NOMO-1 (cell line): ENCODE measurements at regions not wholly inside any gene's neighbourhood (a gene's known extent, or its start where the extent isn't known, plus 50 kb on each side); places are given as distances from the start of the nearest gene placed in this dataset.

Experiments used
- DNase-seq, 2 experiments: peaks; one replicate each; lab custom pipeline; 2025; ENCODE audit not compliant: unreplicated experiment in 2 of 2; lab: John Stamatoyannopoulos, UW

GRCh38 chr2:23221236-23221635 lies 163.7 kb upstream of the KLHL29 start:
- no peak for DNase-seq

DNA sequence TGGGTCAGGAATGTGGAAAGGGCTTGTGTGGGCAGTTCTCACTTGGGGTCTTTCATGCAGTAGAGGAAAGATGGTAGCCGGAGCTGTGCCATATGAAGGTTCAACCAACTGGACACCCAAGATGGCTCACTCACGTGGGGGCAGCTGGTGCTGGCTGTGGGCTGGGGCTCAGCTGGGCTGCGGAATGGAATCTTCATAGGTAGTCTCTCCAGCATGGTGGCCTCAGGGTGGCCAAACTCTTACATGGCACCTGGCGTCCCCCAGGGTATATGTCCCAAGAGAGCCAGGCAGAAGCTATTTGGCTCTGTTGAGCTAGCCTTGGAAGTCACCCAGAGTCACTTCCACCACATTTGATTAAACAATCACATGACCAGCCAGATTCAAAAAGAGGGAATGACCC lies 163.1 kb upstream of the KLHL29 start:
- DNase-seq: no peak

GRCh38 chr2:23230885-23231284 lies 154.1 kb upstream of the KLHL29 start:
- no peak for DNase-seq

DNA sequence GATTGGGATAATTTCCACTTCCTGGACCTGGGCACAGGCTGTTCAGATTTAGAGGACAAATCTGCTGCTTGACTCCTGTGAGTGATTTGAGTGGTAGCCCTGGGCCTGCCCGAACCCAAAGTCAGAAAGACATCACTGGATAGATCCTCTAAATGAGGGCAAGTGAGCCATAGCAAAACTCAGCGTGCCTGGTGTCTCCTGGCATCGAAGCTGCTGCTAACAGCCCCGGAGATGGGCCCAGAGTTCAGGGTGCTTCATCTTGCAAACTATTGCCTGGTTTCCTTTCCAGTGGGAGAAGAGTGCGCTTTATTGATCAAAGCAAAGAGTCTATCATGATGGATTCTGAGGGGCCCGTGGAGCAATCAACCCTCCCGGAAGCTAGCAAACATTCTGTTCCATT lies 153.1 kb upstream of the KLHL29 start:
- DNase-seq: no peak

- DNase-seq: no peak
Measured at GRCh38 chr2:23235292-23235691, 149.7 kb upstream of the KLHL29 start.

DNA sequence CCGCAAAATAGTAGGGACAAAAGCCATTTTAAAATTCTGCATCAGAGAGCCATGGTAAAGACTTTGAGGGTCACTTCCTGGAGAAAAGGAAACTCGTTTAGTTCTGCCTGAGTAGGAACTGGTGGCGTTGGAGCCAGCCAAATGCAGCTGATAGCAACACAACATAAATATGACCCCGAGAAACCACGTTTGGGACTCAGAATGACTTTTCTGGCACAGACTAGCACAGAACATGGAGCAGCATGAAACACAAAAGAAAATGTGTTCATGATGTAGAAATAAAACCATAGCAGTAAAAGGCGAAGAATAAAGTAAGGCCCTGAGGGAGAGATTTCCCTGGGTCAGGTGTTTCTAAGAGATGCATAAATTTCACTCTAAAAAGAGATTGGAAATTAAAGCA lies 149.2 kb upstream of the KLHL29 start:
- DNase-seq: no peak

GRCh38 chr2:23237147-23237546 lies 147.8 kb upstream of the KLHL29 start:
- no peak for DNase-seq

DNA sequence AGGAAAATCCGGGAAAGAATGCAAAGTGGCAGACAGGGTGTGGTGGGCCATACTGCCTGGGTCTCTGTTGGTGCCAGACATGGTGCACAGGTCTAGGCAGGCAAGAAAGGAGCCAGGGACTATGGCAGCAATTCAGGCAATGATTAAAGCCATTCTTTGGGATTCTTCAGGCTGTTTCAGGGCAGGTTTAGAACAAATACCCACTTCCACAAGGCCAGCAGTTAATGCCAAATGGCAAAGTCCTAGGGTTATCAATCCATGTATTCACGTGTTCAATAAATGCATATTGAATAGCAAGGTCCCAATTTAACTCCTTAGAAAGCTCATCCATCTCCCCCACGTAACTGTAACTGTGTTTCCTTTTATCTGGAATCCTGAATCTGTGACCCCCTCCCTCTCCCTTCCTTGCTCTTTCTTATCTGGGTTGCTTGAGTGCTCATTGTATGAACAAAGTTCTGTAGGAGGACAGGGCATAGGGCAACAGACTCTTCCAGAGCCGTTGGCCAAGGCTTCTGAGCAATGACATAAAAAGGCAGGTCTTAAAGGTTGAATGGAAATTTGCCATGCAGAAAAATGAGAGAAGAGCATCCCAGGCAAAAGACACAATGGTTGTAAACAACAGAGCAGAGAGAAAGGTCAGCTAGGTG lies 146.8 kb upstream of the KLHL29 start:
- DNase-seq: no peak

GRCh38 chr2:23239374-23239773 lies 145.6 kb upstream of the KLHL29 start:
- no peak for DNase-seq

GRCh38 chr2:23241121-23241520 lies 143.9 kb upstream of the KLHL29 start:
- DNase-seq: no peak

DNA sequence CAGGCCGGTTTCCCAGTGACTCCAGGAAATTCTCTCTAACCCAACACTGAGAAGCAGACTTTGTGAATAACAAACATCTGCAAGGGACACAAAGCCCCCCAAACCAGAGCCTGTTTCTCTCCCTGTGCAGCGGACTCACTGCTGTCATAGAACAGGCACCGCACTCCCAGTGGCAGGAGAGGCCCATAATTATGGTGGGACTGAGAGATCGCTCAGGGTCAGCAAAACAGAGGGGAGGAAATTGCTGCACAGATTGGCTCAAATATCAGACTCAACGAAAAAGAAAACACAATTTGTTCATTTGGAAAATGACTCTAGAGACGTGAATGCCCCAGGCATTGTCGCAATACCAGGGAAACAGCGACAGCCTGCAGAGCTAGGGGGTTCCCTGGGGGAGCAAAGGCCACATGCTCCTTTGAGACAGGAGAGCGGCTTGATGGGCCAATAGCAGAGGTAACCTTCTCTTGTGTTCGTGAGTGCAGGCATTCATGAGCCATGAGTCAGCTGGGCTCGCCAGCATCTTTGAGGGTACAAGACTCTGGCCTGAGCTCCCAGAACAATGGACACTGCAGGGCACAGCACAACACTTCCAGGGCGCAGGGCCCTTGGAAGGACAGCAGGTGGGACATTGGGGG lies 143.3 kb upstream of the KLHL29 start:
- DNase-seq: no peak

GRCh38 chr2:23243073-23243659 lies 141.8 kb upstream of the KLHL29 start:
- DNase-seq: no peak

DNA sequence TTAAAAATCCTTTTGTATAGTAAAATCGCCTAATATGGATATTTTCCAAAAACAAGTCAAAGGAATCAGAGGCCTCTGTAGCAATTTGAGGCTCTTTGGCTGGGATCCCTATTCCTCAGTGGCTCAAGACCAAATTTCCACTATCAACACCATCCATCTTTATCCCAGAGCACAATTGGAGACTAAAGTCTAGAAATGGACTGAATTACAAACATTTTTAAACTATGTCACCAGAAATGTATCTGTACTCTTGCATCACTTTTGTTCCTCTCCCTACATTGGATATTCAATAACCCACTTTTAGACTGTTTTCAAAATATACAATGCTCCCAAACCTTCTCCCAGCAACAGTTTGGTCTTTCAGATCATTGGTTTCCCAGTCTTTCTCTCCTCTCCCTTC lies 140.4 kb upstream of the KLHL29 start:
- DNase-seq: no peak

GRCh38 chr2:23246992-23247683 lies 137.8 kb upstream of the KLHL29 start:
- no peak for DNase-seq

DNA sequence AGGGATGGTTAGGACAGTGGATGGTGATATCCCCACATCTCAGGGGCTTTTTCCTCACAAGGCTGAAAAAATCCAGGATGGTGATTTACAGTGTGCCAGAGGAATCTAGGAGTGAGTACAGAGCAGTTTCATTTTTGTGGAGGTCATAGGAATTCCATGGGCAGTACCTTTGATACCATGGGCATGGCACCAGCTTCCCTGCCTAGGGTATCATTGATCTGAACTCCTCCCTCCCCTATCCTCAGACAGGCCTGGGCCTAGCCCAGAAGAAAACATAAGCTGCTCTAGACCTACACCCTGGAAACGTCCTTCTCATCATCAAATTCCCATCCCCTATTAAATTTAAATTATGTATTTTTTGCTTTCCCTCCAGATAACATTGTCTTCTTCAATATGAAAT lies 136.3 kb upstream of the KLHL29 start:
- DNase-seq: no peak

DNA sequence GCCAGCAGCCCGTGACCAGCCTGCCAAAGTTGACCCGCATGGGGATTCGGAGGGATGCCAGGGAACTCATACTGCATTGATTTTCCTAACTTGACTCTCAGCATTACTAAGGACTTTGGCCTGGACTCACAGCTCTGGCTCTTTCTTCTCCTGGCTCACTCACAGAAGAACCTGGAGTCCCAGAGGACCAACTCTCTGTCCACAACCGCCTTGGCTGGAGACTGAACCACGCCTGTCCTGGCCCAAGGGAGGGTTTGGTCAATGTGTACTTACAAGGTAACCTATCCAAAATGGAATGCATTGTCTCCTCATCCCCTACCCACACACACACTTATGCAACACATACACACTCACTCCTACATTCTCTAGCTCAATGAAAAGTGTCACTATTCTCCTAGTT lies 135.6 kb upstream of the KLHL29 start:
- no peak for DNase-seq

GRCh38 chr2:23250371-23250770 lies 134.6 kb upstream of the KLHL29 start:
- DNase-seq: no peak

GRCh38 chr2:23256643-23257042 lies 128.3 kb upstream of the KLHL29 start:
- no peak for DNase-seq

DNA sequence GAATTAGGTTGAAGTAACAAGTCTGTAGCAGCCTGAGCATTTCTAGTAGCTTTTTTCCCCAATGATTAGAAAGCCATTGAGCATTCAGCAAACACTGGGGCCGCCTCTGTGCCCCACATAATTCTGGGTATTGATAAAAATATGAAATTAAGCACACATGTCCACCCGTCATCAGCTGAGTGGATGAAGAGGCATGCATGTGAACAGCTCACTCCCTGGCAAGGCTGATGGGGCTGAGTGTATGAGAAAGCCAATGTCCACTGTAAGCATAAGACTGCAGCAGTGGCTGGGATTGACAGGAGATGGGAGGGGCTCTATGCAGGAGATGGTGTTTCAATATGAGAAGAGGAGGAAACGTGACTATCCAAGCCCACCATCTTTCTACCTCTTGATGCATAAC lies 124.4 kb upstream of the KLHL29 start:
- no peak for DNase-seq

DNA sequence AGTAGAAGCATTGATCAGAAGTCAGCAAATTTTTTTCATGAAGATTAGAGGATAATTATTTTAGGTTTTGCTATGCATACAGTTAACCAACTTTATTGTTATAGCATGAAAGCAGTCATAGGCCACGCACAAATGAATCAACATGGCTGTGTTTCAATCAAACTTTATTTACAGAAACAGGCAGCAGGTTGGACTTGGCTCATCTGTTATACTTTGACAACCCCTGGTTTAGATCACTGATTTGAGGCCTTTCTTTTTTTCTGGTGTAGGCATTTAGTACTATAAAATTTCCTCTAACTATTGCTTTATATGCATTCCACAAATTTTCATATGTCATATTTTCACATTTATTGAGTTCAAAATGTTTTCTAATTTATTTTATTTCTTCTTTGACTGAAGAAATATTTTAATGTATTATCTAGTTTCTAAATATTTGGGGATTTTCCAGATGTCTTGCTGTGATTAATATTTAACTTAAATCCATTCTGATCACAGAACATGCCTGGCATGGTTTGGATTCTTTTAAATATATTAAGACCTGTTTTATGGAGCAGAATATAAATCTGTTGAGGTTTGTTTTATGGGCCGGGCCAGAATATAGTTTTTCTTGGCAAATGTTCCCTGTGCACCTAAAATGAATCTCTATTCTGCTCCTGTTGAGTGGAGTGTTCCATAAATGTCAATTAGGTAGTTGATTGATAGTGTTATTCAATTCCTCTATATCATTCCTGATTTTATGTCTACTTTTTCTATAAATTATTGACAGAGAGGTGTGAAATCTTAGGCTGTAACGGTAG lies 116.3 kb upstream of the KLHL29 start:
- no peak for DNase-seq

DNA sequence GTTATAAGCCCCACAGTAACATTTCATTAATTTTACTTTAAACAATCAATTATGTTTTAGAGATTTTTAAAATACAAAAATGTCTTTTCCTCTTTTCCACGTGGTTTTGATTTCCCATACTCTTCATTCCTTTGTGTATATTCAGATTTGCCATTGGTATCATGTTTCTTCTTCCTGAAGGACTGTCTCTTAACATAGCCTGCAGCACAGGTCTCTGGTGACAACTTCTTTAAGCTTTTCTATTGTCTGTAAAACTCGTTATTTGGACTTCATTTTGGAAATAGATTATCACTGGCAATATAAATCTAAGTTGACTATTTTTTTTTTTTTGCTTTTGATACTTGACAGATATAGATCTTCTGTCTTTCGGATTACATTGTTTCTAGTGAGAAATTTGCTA lies 115.2 kb upstream of the KLHL29 start:
- DNase-seq: no peak
